Lower lobe of right lung (tissue), 2 donors: ENCODE measurements at regions not wholly inside any gene's neighbourhood (a gene's known extent, or its start where the extent isn't known, plus 50 kb on each side); places are given as distances from the start of the nearest gene placed in this dataset.

Source experiments
- ATAC-seq, 2 donors: fragments of 200-7000 bp; cut with Tn5 transposase; one replicate each; pipeline ENCODE4 v1.9.1; 2020 to 2022; ENCODE audit warnings: mild to moderate bottlenecking in 2 of 2, moderate library complexity in 2 of 2
- DNase-seq: peaks from one replicate; pipeline ENCODE4 v3.0.0-alpha.2; 2020
- H3K27ac ChIP-seq: fragments of 200-600 bp; one replicate; pipeline ENCODE4 v1.8.0; 2022
- H3K27me3 ChIP-seq: fragments of 200-600 bp; one replicate; pipeline ENCODE4 v1.8.0; 2022; ENCODE audit warnings: low read depth
- H3K36me3 ChIP-seq: fragments of 200-600 bp; one replicate; pipeline ENCODE4 v1.8.0; 2022; ENCODE audit warnings: mild to moderate bottlenecking
- H3K4me1 ChIP-seq: fragments of 200-600 bp; one replicate; pipeline ENCODE4 v1.8.0; 2022
- H3K4me3 ChIP-seq: fragments of 200-600 bp; one replicate; pipeline ENCODE4 v1.8.0; 2022; ENCODE audit warnings: mild to moderate bottlenecking
- H3K9me3 ChIP-seq: fragments of 200-600 bp; one replicate; pipeline ENCODE4 v1.8.0; 2022
- CTCF ChIP-seq: fragments of 200-600 bp; IDR thresholded peaks from one replicate; pipeline ENCODE4 v1.8.0; 2022; ENCODE audit warnings: antibody characterized with exemption, mild to moderate bottlenecking
- intact Hi-C: fragments of 100-400 bp; cut with DNase I; formaldehyde crosslinking; loops from one replicate; pipeline ENCODE4 v1.11.0; 2022
- donor health status: DM: no; HTN: yes; CAD: no; lungs with severe emphysema.

GRCh38 chr2:45250176-45250575 is 240.9 kb upstream of the SIX2 start:
- H3K27me3 ChIP-seq: no peaks in the 10 kb centered on the region
- no peaks in the 10 kb centered on the region for H3K36me3 ChIP-seq
- ATAC-seq (no peak), DNase-seq (no peak)
- no peaks in the 10 kb centered on the region for H3K4me1 ChIP-seq
- H3K4me3 ChIP-seq: no peak overlapping the region
- H3K9me3 ChIP-seq: no peaks in the 10 kb centered on the region
- intact Hi-C loops: no loop called here
- TF ChIP-seq CTCF: no peak
- H3K27ac ChIP-seq: no peak overlapping the region

- Histone ChIP-seq H3K36me3 (no peaks in the 10 kb centered on the region), H3K27ac (no peak overlapping the region), H3K4me3 (no peak overlapping the region), H3K27me3 (no peaks in the 10 kb centered on the region), H3K9me3 (no peaks in the 10 kb centered on the region), H3K4me1 (no peaks in the 10 kb centered on the region)
- DNase-seq (no peak), ATAC-seq (no peak)
- no peak for TF ChIP-seq CTCF
- intact Hi-C loops: no loop called here
These were observed 239.0 kb upstream of the SIX2 start for GRCh38 chr2:45248214-45248613.

- intact Hi-C loops: no loop called here
- H3K4me1 ChIP-seq: no peaks in the 10 kb centered on the region
- no peaks in the 10 kb centered on the region for H3K36me3 ChIP-seq
- DNase-seq: no peak
- H3K27ac ChIP-seq: no peak overlapping the region
- no peaks in the 10 kb centered on the region for H3K9me3 ChIP-seq
- H3K27me3 ChIP-seq: no peaks in the 10 kb centered on the region
- no peak overlapping the region for H3K4me3 ChIP-seq
- ATAC-seq: no peak
- no peak for TF ChIP-seq CTCF
These were observed 235.7 kb upstream of the SIX2 start for GRCh38 chr2:45244928-45245327.

GRCh38 chr2:45242161-45242741 is 233.0 kb upstream of the SIX2 start:
- Histone ChIP-seq H3K27ac (no peak overlapping the region), H3K9me3 (no peaks in the 10 kb centered on the region), H3K27me3 (no peaks in the 10 kb centered on the region), H3K4me1 (no peaks in the 10 kb centered on the region), H3K4me3 (no peak overlapping the region), H3K36me3 (no peaks in the 10 kb centered on the region)
- ATAC-seq (peak; percentile 59 to 64), DNase-seq (no peak)
- TF ChIP-seq CTCF: no peak
- intact Hi-C loops: no loop called here

GRCh38 chr2:45241061-45241561 is 231.9 kb upstream of the SIX2 start:
- TF ChIP-seq CTCF: no peak
- ATAC-seq (no peak), DNase-seq (no peak)
- H3K4me1 ChIP-seq: no peaks in the 10 kb centered on the region
- no peak overlapping the region for H3K27ac ChIP-seq
- no peaks in the 10 kb centered on the region for H3K27me3 ChIP-seq
- no peaks in the 10 kb centered on the region for H3K9me3 ChIP-seq
- no peaks in the 10 kb centered on the region for H3K36me3 ChIP-seq
- no peak overlapping the region for H3K4me3 ChIP-seq
- intact Hi-C loops: no loop called here
